MG63 (cell line): ENCODE measurements at regions not wholly inside any gene's neighbourhood (a gene's known extent, or its start where the extent isn't known, plus 50 kb on each side); places are given as distances from the start of the nearest gene placed in this dataset.

ENCODE experiments used
- DNase-seq: peaks from one replicate; pipeline ENCODE4 v3.0.0-alpha.2; 2020
- H3K27me3 ChIP-seq: fragments of 250-450 bp; sonication (Bioruptor Pico); 2 replicates; pipeline ENCODE4 v1.5.1; 2020; ENCODE audit warnings: mild to moderate bottlenecking, moderate library complexity
- H3K36me3 ChIP-seq: fragments of 250-450 bp; sonication (Bioruptor Pico); 2 replicates; pipeline ENCODE4 v1.5.1; 2020; ENCODE audit warnings: mild to moderate bottlenecking, moderate library complexity
- H3K4me3 ChIP-seq: fragments of 250-450 bp; sonication (Bioruptor Pico); 2 replicates; pipeline ENCODE4 v1.5.1; 2020; ENCODE audit warnings: mild to moderate bottlenecking, moderate library complexity
- H3K9me3 ChIP-seq: fragments of 250-450 bp; sonication (Bioruptor Pico); 2 replicates; pipeline ENCODE4 v1.5.1; 2020; ENCODE audit warnings: mild to moderate bottlenecking, moderate library complexity

- Histone ChIP-seq H3K4me3 (no peak overlapping the region), H3K36me3 (no peaks in the 10 kb centered on the region), H3K9me3 (no peaks in the 10 kb centered on the region), H3K27me3 (peaks cover 55% of the 10 kb centered on the region)
- no peak for DNase-seq
Measured at GRCh38 chr5:2200261-2200950, 317.7 kb upstream of the IRX4 start.

- H3K4me3 ChIP-seq: no peak overlapping the region
- H3K27me3 ChIP-seq: peaks cover 57% of the 10 kb centered on the region
- no peaks in the 10 kb centered on the region for H3K36me3 ChIP-seq
- no peak for DNase-seq
- H3K9me3 ChIP-seq: no peaks in the 10 kb centered on the region
Measured at GRCh38 chr5:2199697-2200096, 317.0 kb upstream of the IRX4 start.

GRCh38 chr5:2196989-2197619, 314.4 kb upstream of the IRX4 start:
- Histone ChIP-seq H3K4me3 (no peak overlapping the region), H3K27me3 (peaks cover 58% of the 10 kb centered on the region), H3K36me3 (no peaks in the 10 kb centered on the region), H3K9me3 (no peaks in the 10 kb centered on the region)
- DNase-seq: no peak

- DNase-seq: no peak
- H3K4me3 ChIP-seq: no peak overlapping the region
- H3K9me3 ChIP-seq: no peaks in the 10 kb centered on the region
- H3K27me3 ChIP-seq: peaks cover 57% of the 10 kb centered on the region
- no peaks in the 10 kb centered on the region for H3K36me3 ChIP-seq
Measured at GRCh38 chr5:2196416-2196815, 313.7 kb upstream of the IRX4 start.

GRCh38 chr5:2194949-2195348, 312.2 kb upstream of the IRX4 start:
- Histone ChIP-seq H3K36me3 (no peaks in the 10 kb centered on the region), H3K9me3 (no peaks in the 10 kb centered on the region), H3K4me3 (no peak overlapping the region), H3K27me3 (peaks cover 53% of the 10 kb centered on the region)
- no peak for DNase-seq

GRCh38 chr5:2194236-2194555, 311.5 kb upstream of the IRX4 start:
- Histone ChIP-seq H3K9me3 (no peaks in the 10 kb centered on the region), H3K4me3 (no peak overlapping the region), H3K27me3 (peaks cover 50% of the 10 kb centered on the region), H3K36me3 (no peaks in the 10 kb centered on the region)
- no peak for DNase-seq

- Histone ChIP-seq H3K4me3 (no peak overlapping the region), H3K27me3 (peaks cover 45% of the 10 kb centered on the region), H3K9me3 (no peaks in the 10 kb centered on the region), H3K36me3 (no peaks in the 10 kb centered on the region)
- DNase-seq: no peak
Measured at GRCh38 chr5:2193542-2194235, 311.0 kb upstream of the IRX4 start.

GRCh38 chr5:2193142-2193541, 310.4 kb upstream of the IRX4 start:
- no peak for DNase-seq
- no peaks in the 10 kb centered on the region for H3K9me3 ChIP-seq
- H3K36me3 ChIP-seq: no peaks in the 10 kb centered on the region
- no peak overlapping the region for H3K4me3 ChIP-seq
- peaks cover 42% of the 10 kb centered on the region for H3K27me3 ChIP-seq

- Histone ChIP-seq H3K9me3 (no peaks in the 10 kb centered on the region), H3K4me3 (no peak overlapping the region)
- DNase-seq: no peak
Measured at GRCh38 chr5:2192496-2192895, 309.8 kb upstream of the IRX4 start.

GRCh38 chr5:2191972-2192371, 309.2 kb upstream of the IRX4 start:
- H3K9me3 ChIP-seq: no peaks in the 10 kb centered on the region
- no peak for DNase-seq
- H3K4me3 ChIP-seq: no peak overlapping the region
- H3K27me3 ChIP-seq: peaks cover 30% of the 10 kb centered on the region
- no peaks in the 10 kb centered on the region for H3K36me3 ChIP-seq

More at GRCh38 chr5:2192496-2192895, 309.8 kb upstream of the IRX4 start:
- no peaks in the 10 kb centered on the region for H3K36me3 ChIP-seq
- peaks cover 36% of the 10 kb centered on the region for H3K27me3 ChIP-seq

- Histone ChIP-seq H3K4me3 (no peak overlapping the region), H3K9me3 (no peaks in the 10 kb centered on the region), H3K36me3 (no peaks in the 10 kb centered on the region), H3K27me3 (peaks cover 16% of the 10 kb centered on the region)
- no peak for DNase-seq
Measured at GRCh38 chr5:2190549-2190948, 307.8 kb upstream of the IRX4 start.

GRCh38 chr5:2188661-2189060, 305.9 kb upstream of the IRX4 start:
- no peaks in the 10 kb centered on the region for H3K36me3 ChIP-seq
- no peaks in the 10 kb centered on the region for H3K9me3 ChIP-seq
- H3K4me3 ChIP-seq: no peak overlapping the region
- no peak for DNase-seq
- peaks cover 12% of the 10 kb centered on the region for H3K27me3 ChIP-seq

- Histone ChIP-seq H3K27me3 (peaks cover 12% of the 10 kb centered on the region), H3K4me3 (no peak overlapping the region), H3K36me3 (no peaks in the 10 kb centered on the region), H3K9me3 (no peaks in the 10 kb centered on the region)
- DNase-seq: no peak
Measured at GRCh38 chr5:2188137-2188536, 305.4 kb upstream of the IRX4 start.

- no peak overlapping the region for H3K4me3 ChIP-seq
- DNase-seq: no peak
- peaks cover 12% of the 10 kb centered on the region for H3K27me3 ChIP-seq
- no peaks in the 10 kb centered on the region for H3K36me3 ChIP-seq
- no peaks in the 10 kb centered on the region for H3K9me3 ChIP-seq
Measured at GRCh38 chr5:2187687-2188086, 305.0 kb upstream of the IRX4 start.

- Histone ChIP-seq H3K9me3 (no peaks in the 10 kb centered on the region), H3K36me3 (no peaks in the 10 kb centered on the region)
- no peak for DNase-seq
Measured at GRCh38 chr5:2187156-2187555, 304.4 kb upstream of the IRX4 start.

GRCh38 chr5:2186472-2187015, 303.8 kb upstream of the IRX4 start:
- no peak overlapping the region for H3K4me3 ChIP-seq
- no peak for DNase-seq
- no peaks in the 10 kb centered on the region for H3K9me3 ChIP-seq
- H3K27me3 ChIP-seq: peaks cover 12% of the 10 kb centered on the region
- H3K36me3 ChIP-seq: no peaks in the 10 kb centered on the region

More at GRCh38 chr5:2187156-2187555, 304.4 kb upstream of the IRX4 start:
- Histone ChIP-seq H3K27me3 (peaks cover 12% of the 10 kb centered on the region), H3K4me3 (no peak overlapping the region)

- no peaks in the 10 kb centered on the region for H3K9me3 ChIP-seq
- no peaks in the 10 kb centered on the region for H3K36me3 ChIP-seq
- no peak overlapping the region for H3K4me3 ChIP-seq
- no peak for DNase-seq
- H3K27me3 ChIP-seq: peaks cover 11% of the 10 kb centered on the region
Measured at GRCh38 chr5:2185646-2186471, 303.1 kb upstream of the IRX4 start.
